ENCODE measurements at regions not wholly inside any gene's neighbourhood (a gene's known extent, or its start where the extent isn't known, plus 50 kb on each side); places are given as distances from the start of the nearest gene placed in this dataset.
A peak's percentile ranks its signal among the peaks of the same experiment; 100 is the strongest.
"Not testable (repeated sequence)": the region's sequence is repeated elsewhere in the genome, so short reads cannot be mapped to it uniquely, and the experiment has no call there.

GRCh38 chr2:17363846-17364245 lies 154.4 kb downstream of the RAD51AP2 start:
- no peak for DNase-seq (ENCODE audit: low read depth)

GRCh38 chr2:17362956-17363355 lies 155.3 kb downstream of the RAD51AP2 start:
- no peak for DNase-seq (ENCODE audit: low read depth)

DNA sequence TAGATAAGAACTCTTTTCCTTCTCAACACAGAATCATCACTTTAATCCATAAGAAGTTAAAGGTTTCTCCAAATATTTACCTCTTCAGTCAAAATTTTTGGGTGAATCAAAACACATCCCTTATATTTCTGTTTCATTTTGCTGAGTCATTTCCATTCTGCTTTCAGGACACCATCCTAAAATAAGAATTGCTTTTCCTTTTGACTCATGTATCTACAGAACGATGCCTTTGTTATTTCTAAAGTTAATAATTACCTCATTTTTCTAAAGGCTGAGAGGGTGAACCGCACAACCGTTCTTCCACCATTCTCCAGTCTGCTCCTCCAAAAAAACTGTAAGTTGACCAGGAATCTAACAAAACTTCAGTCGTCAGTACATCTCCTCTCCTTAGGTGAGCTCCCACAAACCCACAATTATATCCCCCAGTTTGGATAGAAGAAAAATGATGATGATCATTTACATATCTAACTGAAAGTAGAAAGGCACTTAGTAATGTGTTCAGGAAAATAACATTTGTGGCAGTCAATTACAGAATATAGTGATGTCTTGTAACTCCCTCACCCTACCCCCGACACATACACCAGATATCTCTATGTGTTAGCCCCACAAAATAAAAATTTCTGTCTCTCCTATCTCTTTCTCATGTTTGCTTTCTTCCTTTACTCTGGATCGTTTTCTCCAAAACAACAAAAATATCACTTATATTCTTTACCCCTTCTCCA lies 162.5 kb downstream of the RAD51AP2 start:
- DNase-seq (ENCODE audit: low read depth): peak; percentile 6

- DNase-seq (ENCODE audit: low read depth): no peak
These were observed 165.0 kb downstream of the RAD51AP2 start for GRCh38 chr2:17353263-17353662.

DNA sequence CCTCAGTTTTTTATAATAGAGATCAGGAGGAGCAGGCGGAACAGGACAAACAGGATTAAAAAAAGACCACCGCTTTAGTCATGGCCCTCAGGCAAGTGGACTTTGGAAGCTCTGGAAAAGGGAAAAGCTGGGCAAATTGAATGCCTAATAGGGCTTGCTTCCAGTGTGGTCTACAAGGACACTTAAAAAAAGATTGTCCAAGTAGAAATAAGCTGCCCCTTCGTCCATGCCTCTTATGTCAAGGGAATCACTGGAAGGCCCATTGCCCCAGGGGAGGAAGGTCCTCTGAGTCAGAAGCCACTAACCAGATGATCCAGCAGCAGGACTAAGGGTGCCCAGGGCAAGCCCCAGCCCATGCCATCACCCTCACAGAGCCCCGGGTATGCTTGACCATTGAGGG lies 175.5 kb downstream of the RAD51AP2 start:
- not testable (repeated sequence) for DNase-seq (ENCODE audit: low read depth)

DNA sequence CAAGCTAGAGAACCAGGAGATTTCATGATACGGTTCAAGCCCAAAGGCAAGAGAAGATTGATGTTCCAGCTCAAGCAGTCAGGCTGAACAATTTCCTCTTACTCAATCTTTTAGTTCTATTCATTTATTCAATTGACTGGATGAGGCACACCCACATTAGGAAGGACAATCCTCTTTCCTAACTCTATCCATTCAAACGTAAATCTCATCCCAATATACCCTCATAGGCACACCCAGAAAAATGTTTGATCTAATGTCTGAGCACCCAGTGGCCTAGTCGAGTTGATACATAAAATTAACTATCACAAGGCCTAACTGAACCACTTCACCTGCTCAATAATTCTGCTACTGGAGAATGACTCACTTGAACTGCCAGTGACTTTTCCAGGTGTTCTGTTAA lies 180.7 kb downstream of the RAD51AP2 start:
- no peak for DNase-seq (ENCODE audit: low read depth)

GRCh38 chr2:17336458-17336857 lies 181.8 kb downstream of the RAD51AP2 start:
- DNase-seq (ENCODE audit: low read depth): no peak

DNA sequence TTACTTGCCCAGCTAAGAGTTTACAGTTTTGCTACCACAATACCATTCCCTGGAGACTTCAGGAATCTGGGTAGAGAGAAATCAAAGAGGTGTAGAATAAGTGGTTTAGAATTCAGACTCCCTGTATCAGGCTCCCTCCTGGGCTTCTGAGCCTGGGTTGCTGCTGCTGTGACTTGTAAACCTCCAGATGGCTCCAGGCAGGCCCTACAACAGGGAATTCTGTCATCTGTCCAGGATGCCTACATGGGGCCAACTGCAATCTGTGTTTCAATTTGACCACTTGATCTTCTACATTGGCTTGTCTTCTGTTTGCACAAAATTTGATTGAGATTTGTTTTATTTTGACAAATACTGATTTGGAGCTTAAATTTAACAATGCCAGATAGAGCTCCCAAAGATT lies 183.9 kb downstream of the RAD51AP2 start:
- no peak for DNase-seq (ENCODE audit: low read depth)

DNA sequence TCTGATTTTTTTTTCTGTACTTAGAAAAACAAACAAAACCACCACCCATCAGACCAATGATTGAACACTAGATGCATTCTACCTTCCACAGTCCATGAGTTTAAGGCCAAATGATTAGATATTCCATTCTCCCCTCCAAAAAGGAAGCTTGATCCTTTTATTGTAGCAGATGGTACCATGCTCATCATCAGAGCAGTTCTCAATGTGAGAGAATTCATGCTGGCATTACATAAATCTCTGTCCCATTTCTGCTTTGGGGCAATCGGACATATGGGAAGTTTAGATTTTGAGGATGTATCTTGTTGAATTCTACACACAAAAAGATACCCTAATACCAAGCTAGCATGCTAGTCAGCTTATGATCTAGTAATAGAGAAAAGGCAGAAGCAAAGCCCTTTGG lies 186.6 kb downstream of the RAD51AP2 start:
- no peak for DNase-seq (ENCODE audit: low read depth)

- DNase-seq (ENCODE audit: low read depth): no peak
These were observed 190.1 kb downstream of the RAD51AP2 start for GRCh38 chr2:17328161-17328560.

DNA sequence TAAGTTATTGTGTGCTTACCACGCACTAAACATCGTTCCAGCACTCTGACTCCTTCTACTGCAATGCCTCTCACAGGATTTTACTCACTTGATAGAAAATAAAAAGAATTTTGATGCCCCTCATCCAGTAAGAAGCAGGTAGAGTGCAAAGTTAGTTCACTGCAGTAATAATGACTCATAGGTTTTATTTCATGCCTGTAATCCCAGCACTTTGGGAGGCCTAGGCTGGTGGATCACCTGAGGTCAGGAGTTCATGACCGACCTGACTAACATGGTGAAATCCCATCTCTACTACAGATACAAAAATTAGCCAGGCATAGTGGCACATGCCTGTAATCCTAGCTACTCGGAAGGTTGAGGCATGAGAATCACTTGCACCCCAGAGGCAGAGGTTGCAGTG lies 190.6 kb downstream of the RAD51AP2 start:
- DNase-seq (ENCODE audit: low read depth): no peak

GRCh38 chr2:17326717-17327116 lies 191.5 kb downstream of the RAD51AP2 start:
- no peak for DNase-seq (ENCODE audit: low read depth)

DNA sequence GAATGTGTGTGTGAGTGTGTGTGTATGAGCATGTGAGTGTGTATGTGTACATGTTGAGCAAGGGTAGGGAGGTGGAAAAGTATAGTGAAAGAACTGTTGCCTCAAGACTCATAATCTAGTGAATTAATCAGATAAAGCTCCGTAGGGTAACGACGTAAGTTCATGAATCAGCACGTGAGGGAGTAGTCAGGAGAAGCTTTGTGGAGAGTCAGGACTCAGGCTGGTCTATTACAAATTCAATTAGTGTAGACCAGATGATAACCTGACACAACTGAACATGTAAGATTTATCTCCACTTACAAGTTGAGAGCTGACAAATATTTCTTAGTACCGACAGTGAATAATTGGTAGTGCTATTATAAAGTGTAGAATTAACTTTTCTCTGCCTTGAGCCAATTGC lies 194.5 kb downstream of the RAD51AP2 start:
- no peak for DNase-seq (ENCODE audit: low read depth)

DNA sequence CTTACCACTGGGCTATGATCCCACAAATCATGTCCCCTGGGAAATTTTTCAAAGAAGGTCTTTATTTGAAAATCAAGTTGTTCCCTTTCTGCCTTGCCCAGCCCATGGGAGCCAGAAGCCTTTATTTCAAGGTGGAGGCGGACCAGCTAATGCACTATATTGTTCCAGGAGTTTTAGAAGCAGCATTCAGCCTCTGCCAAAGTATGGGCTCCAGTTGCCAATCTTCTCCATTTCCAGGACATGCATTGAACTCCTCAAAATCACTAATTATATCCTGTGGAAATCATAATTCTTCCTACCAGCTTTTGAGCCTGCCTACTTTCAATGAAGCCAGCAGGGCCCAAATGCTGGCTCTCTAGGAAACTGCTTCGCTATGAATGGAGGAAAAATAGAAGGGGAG lies 195.8 kb downstream of the RAD51AP2 start:
- no peak for DNase-seq (ENCODE audit: low read depth)

DNA sequence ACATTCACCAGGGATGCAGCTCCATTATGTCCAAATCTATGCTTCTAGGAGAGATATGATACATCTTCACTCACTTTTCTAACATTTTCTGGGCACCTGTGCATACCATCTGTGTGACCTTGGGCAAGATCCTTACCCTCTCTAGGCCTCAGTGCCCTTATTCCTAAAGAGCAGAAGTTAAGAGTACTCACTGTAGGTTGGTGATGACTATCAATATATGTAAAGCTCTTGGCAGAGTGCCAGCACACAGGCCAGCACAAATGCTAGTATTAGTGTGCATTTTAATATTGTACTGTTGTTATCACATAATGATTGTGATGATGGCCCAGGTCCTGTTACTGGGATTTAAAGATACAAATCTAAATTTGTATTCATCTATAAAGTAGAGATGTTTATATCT lies 199.2 kb downstream of the RAD51AP2 start:
- no peak for DNase-seq (ENCODE audit: low read depth)

GRCh38 chr2:17318013-17318412 lies 200.2 kb downstream of the RAD51AP2 start:
- DNase-seq (ENCODE audit: low read depth): no peak

DNA sequence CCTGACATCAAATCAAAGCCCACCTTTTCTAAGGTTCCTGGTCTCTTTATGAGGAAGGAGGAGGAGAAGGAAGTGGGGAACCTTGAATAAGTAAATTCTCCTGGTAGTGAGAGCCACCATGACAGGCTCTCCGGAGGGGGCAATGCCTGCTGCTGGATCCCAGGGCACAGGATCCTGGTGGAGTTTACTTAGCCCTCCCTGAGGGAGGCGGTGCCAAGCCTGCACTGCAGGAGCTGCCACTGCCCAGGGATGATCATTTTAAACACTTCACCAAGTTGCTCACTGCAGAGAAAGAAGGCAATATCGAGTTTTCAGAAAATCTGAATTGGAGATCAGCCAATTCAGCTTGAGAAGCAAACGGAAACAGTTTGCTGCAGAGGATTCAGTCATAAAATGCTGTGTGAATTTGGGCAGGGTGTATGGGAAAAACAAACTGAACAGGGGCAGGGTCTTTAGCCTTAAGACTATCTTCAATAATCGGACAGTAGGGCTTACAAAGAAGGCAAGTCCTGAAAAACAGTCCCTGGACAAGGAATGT lies 200.7 kb downstream of the RAD51AP2 start:
- no peak for DNase-seq (ENCODE audit: low read depth)

DNA sequence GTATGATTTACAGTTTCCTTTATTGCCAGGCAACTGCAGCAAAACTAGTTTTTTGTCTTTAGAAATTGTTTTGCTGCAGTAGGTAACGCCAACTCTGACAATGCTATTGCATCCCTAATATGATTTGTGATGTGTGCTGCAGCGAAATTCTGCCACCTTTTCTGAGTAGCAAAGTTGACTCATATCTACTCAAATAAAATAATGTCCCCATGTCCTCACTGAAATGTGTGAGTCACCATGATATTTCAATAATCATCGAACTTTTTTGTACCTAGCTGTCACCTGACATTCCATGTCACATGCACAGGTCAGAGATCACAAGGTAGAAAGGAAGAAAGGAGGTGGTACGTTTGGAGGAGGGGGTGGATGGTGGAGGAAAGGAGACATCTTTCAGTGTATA lies 205.0 kb downstream of the RAD51AP2 start:
- DNase-seq (ENCODE audit: low read depth): no peak

- peak; percentile 30 for DNase-seq (ENCODE audit: low read depth)
These were observed 206.3 kb downstream of the RAD51AP2 start for GRCh38 chr2:17311771-17312511.

GRCh38 chr2:17311106-17311619 lies 207.1 kb downstream of the RAD51AP2 start:
- no peak for DNase-seq (ENCODE audit: low read depth)

DNA sequence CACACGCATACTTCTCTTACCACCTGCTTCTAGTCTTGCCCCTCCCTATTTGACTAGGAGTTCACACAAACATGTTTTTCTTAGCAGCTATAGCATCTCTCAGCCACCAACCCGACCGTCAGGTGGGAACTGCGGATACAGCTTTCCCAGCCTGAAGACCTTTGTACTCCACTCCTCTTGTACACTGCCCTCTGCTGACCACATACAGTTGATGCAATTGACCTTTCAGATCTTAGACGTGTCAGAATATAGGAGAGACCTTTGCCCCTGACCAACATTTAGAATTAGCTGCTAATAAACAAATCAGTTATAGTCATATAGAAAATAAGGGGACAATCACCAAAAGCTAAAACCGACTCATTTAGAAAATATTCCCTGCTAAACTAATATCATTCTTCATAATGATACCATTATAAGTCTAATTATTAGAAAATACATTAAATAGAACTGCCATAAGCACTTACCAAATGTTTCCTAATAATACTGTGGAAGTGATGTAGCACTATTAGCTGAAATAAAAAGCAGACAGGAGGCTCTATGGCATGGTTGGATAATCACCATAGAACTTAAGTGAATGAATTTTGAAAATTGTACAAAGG lies 208.4 kb downstream of the RAD51AP2 start:
- DNase-seq (ENCODE audit: low read depth): peak; percentile 33

GRCh38 chr2:17309181-17309580 lies 209.1 kb downstream of the RAD51AP2 start:
- peak; percentile 9 for DNase-seq (ENCODE audit: low read depth)

- no peak for DNase-seq (ENCODE audit: low read depth)
These were observed 211.5 kb downstream of the RAD51AP2 start for GRCh38 chr2:17306706-17307105.

All from stromal cell of bone marrow (primary cell).